ENCODE measurements at regions not wholly inside any gene's neighbourhood (a gene's known extent, or its start where the extent isn't known, plus 50 kb on each side); places are given as distances from the start of the nearest gene placed in this dataset.
A peak's percentile ranks its signal among the peaks of the same experiment; 100 is the strongest.

DNA sequence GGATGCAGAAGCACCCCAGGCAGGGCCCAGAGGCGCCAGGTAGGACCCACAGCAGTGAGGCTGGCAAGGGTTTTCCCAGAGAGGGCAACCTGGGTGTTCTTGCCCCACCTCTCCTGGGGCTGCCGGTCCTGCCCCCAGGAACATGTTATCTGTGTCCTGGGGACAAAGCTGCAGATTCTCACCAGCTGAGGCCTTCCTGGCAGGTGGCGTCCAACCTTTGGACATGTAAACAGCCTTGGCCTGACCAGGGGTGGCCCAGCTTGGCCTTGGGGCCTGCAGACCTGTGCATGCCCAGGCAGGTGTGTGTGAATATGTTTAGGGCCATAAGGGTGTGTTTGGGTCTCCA lies 101.8 kb upstream of the LARP1 start:
- CTCF ChIA-PET, result interaction anchor here (0.9 to 2.5 kb wide), 2 partner anchors 100 to 140 kb away, joined by 3 to 6 read pairs; no protein-coding TSS in a partner anchor
- dilution Hi-C loops (cut with MboI; ENCODE audit: extremely low pct_ligation_motif_present, low sequenced_read_pairs), result no loop called here

More for the DNA sequence above, 101.8 kb upstream of the LARP1 start:
- DNase-seq (ENCODE audit: low read depth, low spot score) (no peak), FAIRE-seq (no peak)
- no peak for TF ChIP-seq JUN (IDR thresholded peaks at IDR 0.05; ENCODE audit: borderline replicate concordance, insufficient read depth, insufficient read length, low read depth)
- TF ChIP-seq FOS (IDR thresholded peaks at IDR 0.05; ENCODE audit: borderline replicate concordance, insufficient read depth, low read length), result no peak
- no peak for TF ChIP-seq CTCF (IDR thresholded peaks at IDR 0.05; ENCODE audit: extremely low read depth in 1 of 2, insufficient read depth in 1 of 2, low read depth in 1 of 2, low read length in 2 of 2)
- no peak for TF ChIP-seq MAX (IDR thresholded peaks at IDR 0.05; ENCODE audit: insufficient read depth, insufficient read length)
- no peak for TF ChIP-seq POLR2AphosphoS5 (IDR thresholded peaks at IDR 0.05; ENCODE audit: insufficient read depth, low read depth, low read length)
- no peak for TF ChIP-seq GATA2 (IDR thresholded peaks at IDR 0.05; ENCODE audit: insufficient read depth, insufficient read length, low read depth, low read length)
- TF ChIP-seq POLR2A (IDR thresholded peaks at IDR 0.05; ENCODE audit: low read depth, low read length), result no peak
- TF ChIP-seq EZH2 (IDR thresholded peaks at IDR 0.05; ENCODE audit: borderline replicate concordance, low read depth, low read length, severe bottlenecking), result no peak
- TF ChIP-seq MYC (IDR thresholded peaks at IDR 0.05; ENCODE audit: low read depth, low read length), result no peak
- POLR2A ChIA-PET, result interaction anchor here (0.6 kb wide), 1 partner anchor 85 kb away, joined by 3 read pairs; no protein-coding TSS in a partner anchor
- Histone ChIP-seq H3K9me1 (replicated peaks; ENCODE audit: control insufficient read depth, extremely low read depth, insufficient read depth, low read length) (no peaks in the 10 kb centered on the region), H3K9ac (replicated peaks; ENCODE audit: extremely low read depth, insufficient read depth, low read length) (no peak overlapping the region), H3K27ac (ENCODE audit: insufficient read depth, low read depth, low read length) (no peak overlapping the region), H3K4me1 (ENCODE audit: control insufficient read depth, extremely low read depth, insufficient read depth, low read length) (peaks cover 22% of the 10 kb centered on the region), H3K27me3 (ENCODE audit: control insufficient read depth in 2 of 2, insufficient read depth in 2 of 2, low read length in 2 of 2) (no peaks in the 10 kb centered on the region), H3K4me2 (ENCODE audit: insufficient read depth, low read length) (no peak overlapping the region), H2AFZ (ENCODE audit: low read depth, low read length) (peak overlapping the region; percentile 100), H3K36me3 (ENCODE audit: control insufficient read depth in 2 of 2, extremely low read depth in 1 of 2, insufficient read depth in 2 of 2, low read length in 2 of 2) (no peaks in the 10 kb centered on the region), H3K79me2 (ENCODE audit: control insufficient read depth, insufficient read depth, low read length) (no peaks in the 10 kb centered on the region), H3K4me3 (replicated peaks in 1 of 3; ENCODE audit: insufficient read depth in 1 of 3, low read depth in 1 of 3, low read length in 3 of 3) (no peak overlapping the region), H3K9me3 (replicated peaks; ENCODE audit: control insufficient read depth, insufficient read depth, low read length) (no peaks in the 10 kb centered on the region), H4K20me1 (replicated peaks; ENCODE audit: control insufficient read depth, extremely low read depth, insufficient read depth, low read length) (no peaks in the 10 kb centered on the region)
- intact Hi-C loops (cut with micrococcal nuclease), result no loop called here
- BruUV-seq (replicated peaks), result no TSS peak

All from endothelial cell of umbilical vein (primary cell).